ENCODE measurements at regions not wholly inside any gene's neighbourhood (a gene's known extent, or its start where the extent isn't known, plus 50 kb on each side); places are given as distances from the start of the nearest gene placed in this dataset.

- DNase-seq (ENCODE audit: low read depth), result no peak
- no peak for TF ChIP-seq CTCF (IDR thresholded peaks at IDR 0.05; ENCODE audit: low read depth, low read length, missing control alignments)
- in situ Hi-C loops (cut with HindIII; ENCODE audit: low sequenced_read_pairs), result no loop called here
- H3K4me3 ChIP-seq (ENCODE audit: low read depth, low read length), result no peak overlapping the region
Observed at GRCh38 chr6:146974351-146974750, 229.9 kb upstream of the STXBP5 start.

GRCh38 chr6:146975093-146975492 is 229.1 kb upstream of the STXBP5 start:
- DNase-seq (ENCODE audit: low read depth), result no peak
- TF ChIP-seq CTCF (IDR thresholded peaks at IDR 0.05; ENCODE audit: low read depth, low read length, missing control alignments), result no peak
- in situ Hi-C loops (cut with HindIII; ENCODE audit: low sequenced_read_pairs), result no loop called here
- no peak overlapping the region for H3K4me3 ChIP-seq (ENCODE audit: low read depth, low read length)

- in situ Hi-C loops (cut with HindIII; ENCODE audit: low sequenced_read_pairs), result no loop called here
- no peak overlapping the region for H3K4me3 ChIP-seq (ENCODE audit: low read depth, low read length)
- TF ChIP-seq CTCF (IDR thresholded peaks at IDR 0.05; ENCODE audit: low read depth, low read length, missing control alignments), result no peak
- no peak for DNase-seq (ENCODE audit: low read depth)
Observed at GRCh38 chr6:146980900-146981329, 223.3 kb upstream of the STXBP5 start.

GRCh38 chr6:146981981-146982380 is 222.2 kb upstream of the STXBP5 start:
- TF ChIP-seq CTCF (IDR thresholded peaks at IDR 0.05; ENCODE audit: low read depth, low read length, missing control alignments), result no peak
- DNase-seq (ENCODE audit: low read depth), result no peak
- in situ Hi-C loops (cut with HindIII; ENCODE audit: low sequenced_read_pairs), result no loop called here
- H3K4me3 ChIP-seq (ENCODE audit: low read depth, low read length), result no peak overlapping the region

GRCh38 chr6:146984251-146984924 is 219.8 kb upstream of the STXBP5 start:
- in situ Hi-C loops (cut with HindIII; ENCODE audit: low sequenced_read_pairs), result no loop called here
- DNase-seq (ENCODE audit: low read depth), result no peak
- TF ChIP-seq CTCF (IDR thresholded peaks at IDR 0.05; ENCODE audit: low read depth, low read length, missing control alignments), result no peak
- no peak overlapping the region for H3K4me3 ChIP-seq (ENCODE audit: low read depth, low read length)

GRCh38 chr6:146985111-146985510 is 219.1 kb upstream of the STXBP5 start:
- H3K4me3 ChIP-seq (ENCODE audit: low read depth, low read length), result no peak overlapping the region

More at GRCh38 chr6:146985111-146985510, 219.1 kb upstream of the STXBP5 start:
- in situ Hi-C loops (cut with HindIII; ENCODE audit: low sequenced_read_pairs), result no loop called here
- no peak for TF ChIP-seq CTCF (IDR thresholded peaks at IDR 0.05; ENCODE audit: low read depth, low read length, missing control alignments)
- DNase-seq (ENCODE audit: low read depth), result no peak

Measured in astrocyte of the cerebellum (primary cell).